ENCODE measurements at regions not wholly inside any gene's neighbourhood (a gene's known extent, or its start where the extent isn't known, plus 50 kb on each side); places are given as distances from the start of the nearest gene placed in this dataset.

DNA sequence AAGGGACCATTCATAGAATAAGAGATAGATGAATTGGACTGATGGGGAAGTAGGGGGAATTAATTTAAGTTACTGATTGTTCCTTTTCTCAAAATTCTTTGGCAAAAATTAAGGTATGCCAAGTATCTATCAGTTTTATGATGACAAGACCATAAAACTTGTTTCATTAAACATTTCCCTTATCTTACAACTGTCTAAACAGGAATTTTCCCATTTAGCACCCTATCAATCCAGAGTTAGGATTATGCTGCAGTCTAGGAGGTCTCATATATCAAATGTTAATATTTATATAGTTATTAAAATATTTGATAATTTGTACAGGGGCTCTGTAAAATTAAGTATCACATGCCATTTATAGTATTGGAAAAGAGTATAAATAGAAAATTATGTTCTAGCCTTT is 51.5 kb upstream of the ARID1B start:
- DNase-seq: no peak

DNA sequence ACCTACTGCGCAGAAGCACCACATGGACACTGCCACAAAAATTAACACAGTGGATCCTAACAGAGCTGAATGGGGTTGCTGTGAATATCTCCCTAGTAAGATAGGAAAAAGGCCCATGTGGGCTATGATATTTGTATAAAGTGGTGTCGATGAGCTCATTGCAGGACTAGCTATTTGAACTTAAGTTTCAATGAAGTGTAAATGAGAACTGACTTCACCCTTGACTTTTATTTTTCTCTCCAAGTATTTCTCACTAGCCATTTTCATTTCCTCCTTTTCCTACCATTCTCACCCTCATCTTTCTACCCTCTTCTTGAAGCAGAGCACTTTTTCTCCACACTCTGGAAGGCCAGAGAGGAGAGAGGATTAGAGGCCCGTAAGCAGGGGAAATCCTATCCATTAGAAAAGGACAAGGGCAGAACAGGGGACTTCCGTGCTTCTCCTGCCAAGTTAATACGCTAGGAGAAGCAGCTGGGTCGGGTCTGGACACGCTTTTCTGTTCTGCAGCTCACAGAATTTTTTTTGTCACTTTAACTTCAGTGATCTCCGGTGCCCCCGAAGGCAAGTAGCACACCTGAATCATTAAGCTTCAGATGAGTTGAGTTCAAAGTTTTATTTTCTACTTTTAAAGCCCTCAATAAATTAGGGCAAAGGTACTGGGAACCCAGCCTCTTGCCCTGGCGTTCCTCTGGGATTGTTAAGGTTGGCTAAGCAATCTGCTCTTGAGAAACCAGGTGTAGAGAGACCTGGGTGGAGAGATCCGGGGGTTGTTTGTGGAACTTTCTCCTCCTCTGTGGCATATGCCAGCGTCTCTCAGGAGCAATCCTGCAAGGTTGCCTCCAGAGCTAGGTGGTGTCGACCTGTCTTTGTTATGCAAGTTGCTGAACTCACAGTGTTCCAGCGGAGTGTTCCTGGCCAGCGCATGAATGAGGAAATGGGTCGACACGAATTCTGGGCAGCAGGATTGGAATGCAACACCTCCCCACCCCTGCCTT is 56.2 kb upstream of the ARID1B start:
- no peak for DNase-seq

GRCh38 chr6:156719720-156720563 is 57.2 kb upstream of the ARID1B start:
- DNase-seq: peak; percentile 54

GRCh38 chr6:156719395-156719719 is 57.8 kb upstream of the ARID1B start:
- no peak for DNase-seq

DNA sequence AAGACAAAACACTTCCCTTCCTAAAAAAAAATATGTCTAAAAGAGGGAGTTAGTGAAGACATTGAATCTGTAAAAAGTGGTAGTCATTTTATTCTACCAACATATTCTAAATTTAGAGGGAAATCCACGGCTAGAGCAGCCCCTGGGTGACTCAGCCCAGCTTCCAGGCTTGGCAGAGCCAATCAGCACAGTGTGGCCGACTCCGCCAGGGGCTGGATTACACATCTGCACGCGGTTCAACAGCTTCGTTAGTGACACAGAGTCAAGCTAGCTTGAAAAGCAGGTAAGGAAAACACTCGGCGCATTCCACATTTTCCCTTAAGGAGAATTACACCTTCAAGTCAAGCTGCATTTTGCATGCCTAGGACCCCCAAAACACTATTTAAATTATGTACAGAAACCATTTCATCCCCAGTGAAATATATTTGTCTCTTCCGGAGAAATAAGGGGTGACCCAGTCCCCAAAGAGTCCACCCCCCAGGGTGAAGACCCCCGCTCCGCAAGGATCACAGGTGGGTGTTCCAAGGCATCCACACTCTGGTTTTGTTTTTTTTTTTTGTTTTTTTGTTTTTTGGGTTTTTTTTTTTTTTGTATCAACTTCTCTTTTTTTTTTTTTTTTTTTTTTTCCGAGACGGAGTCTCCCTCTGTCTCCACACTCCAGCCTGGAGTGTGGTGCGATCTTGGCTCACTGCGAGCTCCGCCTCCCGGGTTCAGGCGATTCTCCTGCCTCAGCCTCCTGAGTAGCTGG is 58.4 kb upstream of the ARID1B start:
- DNase-seq: no peak

DNA sequence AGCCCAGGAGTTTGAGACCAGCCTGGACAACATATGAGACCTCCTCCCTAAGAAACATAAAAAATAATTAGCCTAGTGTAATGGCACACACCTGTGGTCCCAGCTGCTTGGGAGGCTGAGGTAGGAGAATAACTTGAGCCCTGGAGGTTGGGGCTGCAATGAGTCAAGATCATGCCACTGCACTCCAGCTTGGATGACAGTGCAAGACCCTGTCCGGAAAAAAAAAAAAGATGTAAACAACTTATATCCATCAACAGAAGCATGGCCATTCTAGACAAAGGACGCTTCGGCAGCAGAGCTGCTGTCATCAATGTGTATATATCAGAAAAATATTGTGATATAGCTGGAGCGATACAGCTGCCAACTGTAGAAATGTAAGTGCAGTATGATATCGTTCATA is 59.6 kb upstream of the ARID1B start:
- no peak for DNase-seq

DNA sequence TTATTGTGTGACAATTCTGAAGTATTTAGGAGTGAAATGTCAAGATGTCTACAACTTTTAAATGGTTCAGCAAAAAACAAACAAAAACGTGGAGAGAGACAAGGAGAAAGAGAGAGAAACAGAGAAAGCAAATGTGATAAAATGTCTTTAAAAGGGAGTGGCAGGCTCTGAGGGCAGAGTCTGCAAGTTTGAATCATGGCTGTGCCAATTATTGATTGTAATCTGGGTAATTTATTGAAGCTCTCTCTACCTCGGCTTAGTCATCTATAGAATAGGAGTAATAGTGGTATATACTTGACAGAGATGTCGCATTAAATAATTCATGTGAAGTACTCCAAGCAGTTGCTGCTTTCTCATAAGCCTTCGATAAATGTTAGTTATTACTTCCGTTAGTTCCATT is 61.3 kb upstream of the ARID1B start:
- no peak for DNase-seq

DNA sequence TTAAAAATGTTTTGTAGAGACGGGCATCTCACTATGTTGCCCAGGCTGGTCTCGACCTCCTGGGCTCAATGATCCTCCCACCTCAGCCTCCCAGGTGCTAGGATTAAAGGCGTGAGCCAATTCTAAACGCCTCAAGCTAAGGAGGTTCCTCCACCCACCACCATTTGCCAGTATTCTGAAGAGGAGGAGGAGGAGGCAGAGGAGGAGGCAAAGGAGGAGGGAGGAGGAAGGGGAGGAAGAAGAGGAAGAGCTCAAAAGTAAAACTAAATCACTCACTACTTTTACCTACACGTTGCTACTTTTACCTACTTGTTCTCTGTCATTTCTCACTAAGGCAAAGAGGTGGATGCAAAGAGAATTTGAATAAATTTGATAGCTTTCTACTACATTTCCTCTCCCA is 63.6 kb upstream of the ARID1B start:
- DNase-seq: no peak

- no peak for DNase-seq
These were observed 66.7 kb upstream of the ARID1B start for GRCh38 chr6:156710479-156710878.

- DNase-seq: no peak
These were observed 69.4 kb upstream of the ARID1B start for GRCh38 chr6:156707818-156708217.

- no peak for DNase-seq
These were observed 73.5 kb upstream of the ARID1B start for GRCh38 chr6:156703719-156704118.

DNA sequence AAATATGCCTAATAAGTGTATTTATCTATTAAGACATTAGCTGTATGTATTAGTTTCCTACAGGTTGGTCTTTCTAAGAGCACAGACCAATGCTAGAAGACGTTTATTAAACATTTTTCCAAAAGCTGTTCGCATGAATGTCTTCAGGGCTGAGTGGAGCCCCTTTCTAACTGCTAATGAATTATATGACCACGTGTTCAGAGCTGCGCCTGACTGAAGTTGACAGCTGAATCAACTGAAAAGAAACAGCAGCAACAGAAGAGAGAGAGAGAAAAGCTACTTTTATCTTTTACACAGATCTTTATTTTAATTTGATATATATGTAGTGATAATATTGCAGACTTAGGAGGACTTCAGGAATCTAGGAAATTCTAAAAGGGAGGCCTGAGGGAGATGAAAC is 75.2 kb upstream of the ARID1B start:
- DNase-seq: no peak

- no peak for DNase-seq
These were observed 76.6 kb upstream of the ARID1B start for GRCh38 chr6:156700440-156701057.

DNA sequence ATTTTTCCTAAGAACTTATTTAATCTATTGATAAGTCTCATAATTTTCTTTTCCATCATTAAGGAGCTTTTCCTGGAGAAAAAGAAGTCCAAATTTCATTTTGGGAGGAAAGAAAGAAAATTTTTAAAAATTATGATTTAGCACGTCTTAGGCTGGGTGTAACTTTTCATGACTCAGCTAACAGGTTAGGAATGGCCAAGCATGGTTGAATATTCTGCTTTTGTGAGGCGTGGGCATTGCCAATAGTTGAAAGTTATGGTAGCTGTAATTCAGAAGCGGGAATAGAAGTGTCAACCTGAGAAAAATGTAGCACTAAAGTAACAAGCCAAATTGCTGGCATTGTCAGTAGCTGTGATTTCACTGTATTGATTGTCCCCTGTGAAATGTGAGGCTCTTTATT is 77.2 kb upstream of the ARID1B start:
- DNase-seq: no peak

- no peak for DNase-seq
These were observed 78.2 kb upstream of the ARID1B start for GRCh38 chr6:156699017-156699421.

DNA sequence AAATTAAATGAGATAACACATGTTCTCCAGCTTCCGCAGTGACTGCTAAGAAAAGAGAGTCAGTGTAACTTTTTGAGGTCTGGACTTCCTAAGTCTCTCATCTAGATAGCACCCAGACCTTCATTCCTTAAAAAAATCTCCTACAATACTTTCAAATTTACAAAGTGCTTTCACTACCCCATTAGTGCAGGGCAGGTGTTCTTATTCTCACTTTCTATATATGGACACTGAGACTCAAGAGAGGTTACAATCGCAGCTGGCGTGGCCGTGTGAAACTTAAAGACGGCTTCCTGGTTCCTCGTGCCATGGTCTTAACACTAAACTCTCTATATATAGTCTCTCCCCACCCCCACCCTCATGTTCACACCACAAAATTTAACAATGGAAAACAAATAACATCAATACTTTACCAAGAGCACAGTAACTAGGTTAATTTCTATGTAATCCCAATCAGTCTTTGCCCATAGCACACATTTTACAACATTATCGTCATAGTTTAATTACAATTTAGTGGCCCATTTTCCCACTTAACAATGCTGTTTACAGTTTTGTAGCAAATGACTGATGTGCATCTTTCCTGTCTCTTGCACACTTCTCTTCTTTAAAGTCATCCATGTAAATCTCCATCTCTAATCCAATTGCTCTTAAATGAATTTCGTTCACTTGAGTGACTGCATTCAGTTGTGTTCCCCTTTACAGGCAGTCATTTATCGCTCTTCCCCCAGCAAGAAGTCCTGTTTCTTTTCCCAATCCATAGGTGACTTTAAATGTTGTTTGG is 78.8 kb upstream of the ARID1B start:
- no peak for DNase-seq

DNA sequence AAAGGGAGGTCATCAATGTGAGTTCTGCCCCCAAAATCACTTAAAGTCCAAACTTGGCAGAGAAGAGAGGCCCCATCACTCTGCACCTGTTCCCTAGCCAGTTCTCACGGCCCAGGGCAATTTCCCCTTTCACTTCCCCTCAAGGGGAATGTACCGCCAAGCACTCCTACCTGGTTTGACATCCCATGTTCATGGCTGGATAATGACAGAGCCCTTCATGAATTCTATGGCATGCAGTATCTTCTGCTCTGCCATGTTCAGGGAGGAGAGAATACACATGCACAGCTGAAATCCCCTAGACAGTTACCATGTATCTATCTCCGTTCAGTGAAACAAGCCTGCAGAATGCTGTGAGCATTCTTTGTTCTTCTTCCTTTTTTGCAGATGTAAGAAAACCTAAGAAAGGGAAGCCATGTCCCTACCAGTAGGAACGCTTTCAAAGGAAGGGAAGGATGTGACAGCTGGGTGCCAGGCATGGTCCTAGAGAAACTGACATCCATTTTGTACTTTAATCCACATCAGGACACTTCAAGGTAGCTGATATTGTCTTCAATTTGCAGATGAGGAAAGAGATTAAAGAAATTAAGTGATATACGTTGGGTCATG is 79.8 kb upstream of the ARID1B start:
- DNase-seq: no peak

- DNase-seq: no peak
These were observed 81.4 kb upstream of the ARID1B start for GRCh38 chr6:156695742-156696141.

GRCh38 chr6:156694679-156695078 is 82.5 kb upstream of the ARID1B start:
- no peak for DNase-seq

- DNase-seq: no peak
These were observed 86.2 kb upstream of the ARID1B start for GRCh38 chr6:156691018-156691417.

GRCh38 chr6:156689656-156690055 is 87.5 kb upstream of the ARID1B start:
- no peak for DNase-seq

DNA sequence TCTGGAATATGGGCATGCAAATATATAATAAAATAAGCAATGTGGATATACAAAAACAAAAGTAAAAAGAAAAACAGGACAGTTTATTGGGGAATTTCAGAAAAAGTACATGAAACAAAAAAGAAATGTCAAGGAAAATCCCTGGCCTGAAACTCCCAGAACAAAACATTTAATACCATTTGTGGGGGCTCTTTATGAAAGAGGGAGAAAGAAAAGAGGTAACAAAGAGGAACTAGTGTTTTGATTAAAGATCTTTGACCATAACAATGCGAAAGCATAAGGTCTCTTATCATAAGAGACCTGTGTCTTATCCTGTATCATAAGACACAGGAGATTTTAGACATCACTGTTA is 88.6 kb upstream of the ARID1B start:
- DNase-seq: no peak
